ENCODE measurements at regions not wholly inside any gene's neighbourhood (a gene's known extent, or its start where the extent isn't known, plus 50 kb on each side); places are given as distances from the start of the nearest gene placed in this dataset.

DNA sequence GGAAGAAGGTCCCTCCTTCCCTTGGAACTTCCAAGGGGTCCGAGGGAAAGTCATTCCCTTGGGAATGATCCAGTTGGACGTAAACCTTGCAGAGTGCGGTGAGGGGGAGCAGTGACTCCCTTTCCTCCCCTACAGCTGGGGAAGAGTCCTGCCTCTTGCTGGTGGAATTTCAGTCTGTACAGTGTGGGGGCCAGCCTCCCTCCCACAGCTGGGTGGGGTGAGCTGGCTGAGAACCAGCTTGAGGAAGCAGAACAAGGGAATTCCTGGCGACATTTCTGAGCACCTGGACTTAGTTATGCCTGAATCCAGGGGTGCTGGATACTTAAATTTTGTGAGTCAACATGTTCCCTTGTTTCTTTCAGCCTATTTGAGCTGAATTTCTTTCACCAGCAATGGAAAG is 152.0 kb downstream of the ANKRD60 start:
- no peaks in the 10 kb centered on the region for H3K79me1 ChIP-seq (ENCODE audit: insufficient read depth, low read depth, low read length, poor library complexity, severe bottlenecking)
- no peak overlapping the region for H4K5ac ChIP-seq (ENCODE audit: insufficient read length, low read depth, low read length)
- no peak overlapping the region for H3K56ac ChIP-seq (ENCODE audit: insufficient read length, low read depth, low read length)
- TF ChIP-seq, protein P1, sequence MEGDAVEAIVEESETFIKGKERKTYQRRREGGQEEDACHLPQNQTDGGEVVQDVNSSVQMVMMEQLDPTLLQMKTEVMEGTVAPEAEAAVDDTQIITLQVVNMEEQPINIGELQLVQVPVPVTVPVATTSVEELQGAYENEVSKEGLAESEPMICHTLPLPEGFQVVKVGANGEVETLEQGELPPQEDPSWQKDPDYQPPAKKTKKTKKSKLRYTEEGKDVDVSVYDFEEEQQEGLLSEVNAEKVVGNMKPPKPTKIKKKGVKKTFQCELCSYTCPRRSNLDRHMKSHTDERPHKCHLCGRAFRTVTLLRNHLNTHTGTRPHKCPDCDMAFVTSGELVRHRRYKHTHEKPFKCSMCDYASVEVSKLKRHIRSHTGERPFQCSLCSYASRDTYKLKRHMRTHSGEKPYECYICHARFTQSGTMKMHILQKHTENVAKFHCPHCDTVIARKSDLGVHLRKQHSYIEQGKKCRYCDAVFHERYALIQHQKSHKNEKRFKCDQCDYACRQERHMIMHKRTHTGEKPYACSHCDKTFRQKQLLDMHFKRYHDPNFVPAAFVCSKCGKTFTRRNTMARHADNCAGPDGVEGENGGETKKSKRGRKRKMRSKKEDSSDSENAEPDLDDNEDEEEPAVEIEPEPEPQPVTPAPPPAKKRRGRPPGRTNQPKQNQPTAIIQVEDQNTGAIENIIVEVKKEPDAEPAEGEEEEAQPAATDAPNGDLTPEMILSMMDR (conservative IDR thresholded peaks at IDR 0.05) = no peak
- no peak overlapping the region for H3K18ac ChIP-seq (ENCODE audit: insufficient read length, low read depth, low read length)
- H3T11ph ChIP-seq (ENCODE audit: low read length) = no peak overlapping the region
- no peak overlapping the region for H3K23ac ChIP-seq (ENCODE audit: insufficient read length, low read depth, low read length)
- H3K14ac ChIP-seq (ENCODE audit: insufficient read depth, low read length) = no peak overlapping the region
- no peak overlapping the region for H3K27ac Mint-ChIP-seq
- no peaks in the 10 kb centered on the region for H3K79me2 ChIP-seq (ENCODE audit: insufficient read depth, low read length)
- no peak overlapping the region for H3K9ac ChIP-seq (ENCODE audit: extremely low read depth, insufficient read length, low read length)
- no peak overlapping the region for H2BK15ac ChIP-seq (ENCODE audit: low read depth, low read length)
- H4K20me1 ChIP-seq (ENCODE audit: control insufficient read depth, insufficient read depth, insufficient read length) = no peaks in the 10 kb centered on the region
- no peak overlapping the region for H2BK20ac ChIP-seq (ENCODE audit: low read depth, low read length, poor library complexity, severe bottlenecking)
- no peak overlapping the region for H2BK12ac ChIP-seq (ENCODE audit: insufficient read length, low read depth, low read length)
- no peaks in the 10 kb centered on the region for H3K9me3 ChIP-seq (ENCODE audit: control insufficient read depth, low read depth, low read length)
- H4K8ac ChIP-seq (replicated peaks; ENCODE audit: insufficient read length, low read depth, low read length) = no peak overlapping the region
- no peak overlapping the region for H4K91ac ChIP-seq (ENCODE audit: insufficient read length, low read depth, low read length)
- H2BK120ac ChIP-seq (ENCODE audit: low read depth, low read length, poor library complexity, severe bottlenecking) = no peak overlapping the region
- peaks cover 0 to 3% (median 0%) of the 10 kb centered on the region in 3 experiments; a peak in 2 of 7 replicates for H3K36me3 Mint-ChIP-seq (ENCODE audit: insufficient read depth in 1 of 3, low read depth in 3 of 3)
- peaks cover 3 to 5% of the 10 kb centered on the region in 2 experiments for H3K4me1 Mint-ChIP-seq
- no peak overlapping the region for H3K4ac ChIP-seq (ENCODE audit: low read depth, low read length)
- H3K9me3 Mint-ChIP-seq = peaks cover 8 to 16% of the 10 kb centered on the region in 2 experiments
- no CpG with 5 or more reads among the region's 4 CpGs for WGBS (ENCODE audit: extremely low coverage, insufficient read length, low lambda C conversion rate)
- no peak for DNase-seq
- H3K4me2 ChIP-seq (ENCODE audit: insufficient read depth, insufficient read length, low read length) = no peak overlapping the region
- H2AK5ac ChIP-seq (ENCODE audit: insufficient read length, low read length) = no peak overlapping the region
- H3K23me2 ChIP-seq (ENCODE audit: insufficient read length, low read depth, low read length, poor library complexity, severe bottlenecking) = no peaks in the 10 kb centered on the region
- H3K27ac ChIP-seq (ENCODE audit: insufficient read length, low read depth, low read length) = no peak overlapping the region
- H3K27me3 ChIP-seq (ENCODE audit: insufficient read depth, low read length) = no peaks in the 10 kb centered on the region
- H2BK5ac ChIP-seq (ENCODE audit: insufficient read length, low read length) = no peak overlapping the region
- no peaks in the 10 kb centered on the region for H3K4me1 ChIP-seq (ENCODE audit: insufficient read depth, low read length)
- peaks cover under 1% of the 10 kb centered on the region; the same call in 1 of the 2 replicates for H3K27me3 Mint-ChIP-seq (ENCODE audit: low read depth)
- no peak overlapping the region for H3K4me3 Mint-ChIP-seq
- H2AFZ ChIP-seq (ENCODE audit: low read length) = no peak overlapping the region
